ENCODE measurements at regions not wholly inside any gene's neighbourhood (a gene's known extent, or its start where the extent isn't known, plus 50 kb on each side); places are given as distances from the start of the nearest gene placed in this dataset.

GRCh38 chr10:50936335-50936734 is 50.9 kb upstream of the A1CF start:
- no peak overlapping the region for H3K9ac ChIP-seq
- H3K36me3 ChIP-seq (ENCODE audit: low read depth), result no peaks in the 10 kb centered on the region
- peaks cover 16% of the 10 kb centered on the region for H3K4me1 ChIP-seq (ENCODE audit: insufficient read depth)
- no peak overlapping the region for H3K27ac ChIP-seq
- peak; percentile 48 for DNase-seq
- H3K9me2 ChIP-seq (ENCODE audit: insufficient read depth), result no peaks in the 10 kb centered on the region
- H4K20me1 ChIP-seq (ENCODE audit: insufficient read depth), result no peaks in the 10 kb centered on the region
- no peak overlapping the region for H2AFZ ChIP-seq
- H3K4me3 ChIP-seq, result no peak overlapping the region
- H3F3A ChIP-seq (ENCODE audit: insufficient read depth), result no peaks in the 10 kb centered on the region
- no peaks in the 10 kb centered on the region for H3K79me2 ChIP-seq (ENCODE audit: insufficient read depth)
- in situ Hi-C loops (cut with MboI), result no loop called here
- TF ChIP-seq EZH2phosphoT487 (IDR thresholded peaks at IDR 0.05; ENCODE audit: insufficient read depth, low read depth), result no peak
- TF ChIP-seq EZH2 (IDR thresholded peaks at IDR 0.05; ENCODE audit: insufficient read depth, poor library complexity, severe bottlenecking), result no peak
- no peaks in the 10 kb centered on the region for H3K9me3 ChIP-seq (ENCODE audit: low read depth)
- H3K27me3 ChIP-seq (replicated peaks; ENCODE audit: insufficient read depth), result no peaks in the 10 kb centered on the region
- H3K4me2 ChIP-seq (ENCODE audit: unreplicated experiment), result no peak overlapping the region

GRCh38 chr10:50937230-50937907 is 51.9 kb upstream of the A1CF start:
- H3F3A ChIP-seq (ENCODE audit: insufficient read depth), result no peaks in the 10 kb centered on the region
- H3K4me2 ChIP-seq (ENCODE audit: unreplicated experiment), result no peak overlapping the region
- no peaks in the 10 kb centered on the region for H3K36me3 ChIP-seq (ENCODE audit: low read depth)
- H3K9me2 ChIP-seq (ENCODE audit: insufficient read depth), result no peaks in the 10 kb centered on the region
- H2AFZ ChIP-seq, result peak overlapping the region; percentile 25; the same call in 1 of the 2 replicates
- peak; percentile 76 for DNase-seq
- no peaks in the 10 kb centered on the region for H3K79me2 ChIP-seq (ENCODE audit: insufficient read depth)
- H3K27me3 ChIP-seq (replicated peaks; ENCODE audit: insufficient read depth), result no peaks in the 10 kb centered on the region
- no peaks in the 10 kb centered on the region for H3K9me3 ChIP-seq (ENCODE audit: low read depth)
- in situ Hi-C loops (cut with MboI), result no loop called here
- no peak overlapping the region for H3K9ac ChIP-seq
- H4K20me1 ChIP-seq (ENCODE audit: insufficient read depth), result no peaks in the 10 kb centered on the region
- H3K4me1 ChIP-seq (ENCODE audit: insufficient read depth), result peaks cover 6% of the 10 kb centered on the region; the same call in 1 of the 2 replicates
- 20 to 26% methylated on average over 4 of the region's 4 CpGs for WGBS, 2 experiments (ENCODE audit: low coverage in 1 of 2, low lambda C conversion rate in 2 of 2, missing lambda C conversion rate in 2 of 2)
- no peak overlapping the region for H3K4me3 ChIP-seq
- H3K27ac ChIP-seq, result no peak overlapping the region
- TF ChIP-seq EZH2 (IDR thresholded peaks at IDR 0.05; ENCODE audit: insufficient read depth, poor library complexity, severe bottlenecking), result no peak
- no peak for TF ChIP-seq EZH2phosphoT487 (IDR thresholded peaks at IDR 0.05; ENCODE audit: insufficient read depth, low read depth)

- no peak for DNase-seq
- Histone ChIP-seq H3K79me2 (ENCODE audit: insufficient read depth) (no peaks in the 10 kb centered on the region), H3K9me2 (ENCODE audit: insufficient read depth) (no peaks in the 10 kb centered on the region), H3K27ac (no peak overlapping the region), H3K9ac (no peak overlapping the region), H3K27me3 (replicated peaks; ENCODE audit: insufficient read depth) (no peaks in the 10 kb centered on the region), H4K20me1 (ENCODE audit: insufficient read depth) (no peaks in the 10 kb centered on the region), H3K4me3 (no peak overlapping the region), H3K36me3 (ENCODE audit: low read depth) (no peaks in the 10 kb centered on the region), H3K4me2 (ENCODE audit: unreplicated experiment) (no peak overlapping the region), H2AFZ (no peak overlapping the region), H3K4me1 (ENCODE audit: insufficient read depth) (peaks cover 4% of the 10 kb centered on the region), H3F3A (ENCODE audit: insufficient read depth) (no peaks in the 10 kb centered on the region), H3K9me3 (ENCODE audit: low read depth) (no peaks in the 10 kb centered on the region)
- in situ Hi-C loops (cut with MboI), result no loop called here
- WGBS, 2 experiments (ENCODE audit: low coverage in 1 of 2, low lambda C conversion rate in 2 of 2, missing lambda C conversion rate in 2 of 2), result 91 to 100% methylated on average over 3 of the region's 3 CpGs
- TF ChIP-seq EZH2phosphoT487 (IDR thresholded peaks at IDR 0.05; ENCODE audit: insufficient read depth, low read depth) (no peak), EZH2 (IDR thresholded peaks at IDR 0.05; ENCODE audit: insufficient read depth, poor library complexity, severe bottlenecking) (no peak)
Observed at GRCh38 chr10:50941629-50942028, 56.2 kb upstream of the A1CF start.

GRCh38 chr10:50946991-50947781 is 61.8 kb upstream of the A1CF start:
- peak overlapping the region; percentile 43 for H2AFZ ChIP-seq
- H3K9me3 ChIP-seq (ENCODE audit: low read depth), result no peaks in the 10 kb centered on the region
- peak overlapping the region; percentile 84 for H3K27ac ChIP-seq
- H3K4me2 ChIP-seq (ENCODE audit: unreplicated experiment), result peak overlapping the region; percentile 60
- peak overlapping the region; percentile 55 for H3K9ac ChIP-seq
- H3K9me2 ChIP-seq (ENCODE audit: insufficient read depth), result no peaks in the 10 kb centered on the region
- H3K79me2 ChIP-seq (ENCODE audit: insufficient read depth), result no peaks in the 10 kb centered on the region
- 49 to 51% methylated on average over 6 of the region's 6 CpGs for WGBS, 2 experiments (ENCODE audit: low coverage in 1 of 2, low lambda C conversion rate in 2 of 2, missing lambda C conversion rate in 2 of 2)
- in situ Hi-C loops (cut with MboI), result no loop called here
- no peak overlapping the region for H3K4me3 ChIP-seq
- H3K4me1 ChIP-seq (ENCODE audit: insufficient read depth), result peaks cover 16% of the 10 kb centered on the region
- no peaks in the 10 kb centered on the region for H3K27me3 ChIP-seq (replicated peaks; ENCODE audit: insufficient read depth)
- H3F3A ChIP-seq (ENCODE audit: insufficient read depth), result peaks cover 9% of the 10 kb centered on the region; the same call in 1 of the 2 replicates
- H3K36me3 ChIP-seq (ENCODE audit: low read depth), result no peaks in the 10 kb centered on the region
- H4K20me1 ChIP-seq (ENCODE audit: insufficient read depth), result no peaks in the 10 kb centered on the region
- peak; percentile 83 for DNase-seq
- TF ChIP-seq EZH2 (IDR thresholded peaks at IDR 0.05; ENCODE audit: insufficient read depth, poor library complexity, severe bottlenecking) (no peak), EZH2phosphoT487 (IDR thresholded peaks at IDR 0.05; ENCODE audit: insufficient read depth, low read depth) (no peak)

All from GM23248 (cell line).